ENCODE measurements at regions not wholly inside any gene's neighbourhood (a gene's known extent, or its start where the extent isn't known, plus 50 kb on each side); places are given as distances from the start of the nearest gene placed in this dataset.

DNA sequence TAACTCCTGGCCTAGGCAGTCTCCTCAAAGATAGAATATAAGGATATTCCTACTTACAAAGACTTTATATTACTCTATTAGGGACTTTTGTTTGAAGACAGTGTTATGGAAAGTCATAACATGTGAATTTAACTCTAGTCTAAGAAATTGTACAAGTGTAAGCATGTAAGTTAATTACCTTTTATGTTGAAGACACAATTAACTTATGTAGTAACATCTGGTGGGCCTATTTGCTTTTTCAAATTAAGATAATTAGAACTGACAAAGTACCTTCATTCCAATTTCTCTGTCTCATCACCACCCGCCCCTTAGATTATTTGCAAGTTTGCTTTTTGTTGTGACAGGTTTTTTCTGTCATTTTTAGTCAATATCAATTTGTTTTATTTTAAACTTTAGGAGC is 126.0 kb upstream of the THSD7A start:
- Histone ChIP-seq H3K4me3 (ENCODE audit: low read depth in 1 of 2, low read length in 2 of 2) (no peak overlapping the region), H3K27ac (ENCODE audit: low read length) (no peak overlapping the region), H3K9ac (ENCODE audit: low read depth, low read length) (no peak overlapping the region), H3K4me2 (ENCODE audit: insufficient read depth, low read length) (no peak overlapping the region), H3K27me3 (ENCODE audit: insufficient read depth, low read length, poor library complexity) (no peaks in the 10 kb centered on the region), H3K36me3 (ENCODE audit: insufficient read depth, low read length) (no peaks in the 10 kb centered on the region), H4K20me1 (ENCODE audit: insufficient read depth, low read length) (no peaks in the 10 kb centered on the region), H2AFZ (ENCODE audit: low read depth, low read length) (no peak overlapping the region), H3K4me1 (ENCODE audit: insufficient read depth, low read length) (no peaks in the 10 kb centered on the region), H3K9me3 (ENCODE audit: insufficient read depth, low read length, severe bottlenecking) (no peaks in the 10 kb centered on the region), H3K79me2 (ENCODE audit: insufficient read depth, low read length) (no peaks in the 10 kb centered on the region)
- TF ChIP-seq, protein P1, sequence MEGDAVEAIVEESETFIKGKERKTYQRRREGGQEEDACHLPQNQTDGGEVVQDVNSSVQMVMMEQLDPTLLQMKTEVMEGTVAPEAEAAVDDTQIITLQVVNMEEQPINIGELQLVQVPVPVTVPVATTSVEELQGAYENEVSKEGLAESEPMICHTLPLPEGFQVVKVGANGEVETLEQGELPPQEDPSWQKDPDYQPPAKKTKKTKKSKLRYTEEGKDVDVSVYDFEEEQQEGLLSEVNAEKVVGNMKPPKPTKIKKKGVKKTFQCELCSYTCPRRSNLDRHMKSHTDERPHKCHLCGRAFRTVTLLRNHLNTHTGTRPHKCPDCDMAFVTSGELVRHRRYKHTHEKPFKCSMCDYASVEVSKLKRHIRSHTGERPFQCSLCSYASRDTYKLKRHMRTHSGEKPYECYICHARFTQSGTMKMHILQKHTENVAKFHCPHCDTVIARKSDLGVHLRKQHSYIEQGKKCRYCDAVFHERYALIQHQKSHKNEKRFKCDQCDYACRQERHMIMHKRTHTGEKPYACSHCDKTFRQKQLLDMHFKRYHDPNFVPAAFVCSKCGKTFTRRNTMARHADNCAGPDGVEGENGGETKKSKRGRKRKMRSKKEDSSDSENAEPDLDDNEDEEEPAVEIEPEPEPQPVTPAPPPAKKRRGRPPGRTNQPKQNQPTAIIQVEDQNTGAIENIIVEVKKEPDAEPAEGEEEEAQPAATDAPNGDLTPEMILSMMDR (IDR thresholded peaks at IDR 0.05; ENCODE audit: borderline replicate concordance, extremely low read depth, low read length, poor library complexity, severe bottlenecking): no peak
- TF ChIP-seq EZH2 (IDR thresholded peaks at IDR 0.05; ENCODE audit: borderline replicate concordance, low read depth, low read length, severe bottlenecking): no peak
- DNase-seq: no peak
- no peak for ATAC-seq (ENCODE audit: insufficient read depth, low read depth)

DNA sequence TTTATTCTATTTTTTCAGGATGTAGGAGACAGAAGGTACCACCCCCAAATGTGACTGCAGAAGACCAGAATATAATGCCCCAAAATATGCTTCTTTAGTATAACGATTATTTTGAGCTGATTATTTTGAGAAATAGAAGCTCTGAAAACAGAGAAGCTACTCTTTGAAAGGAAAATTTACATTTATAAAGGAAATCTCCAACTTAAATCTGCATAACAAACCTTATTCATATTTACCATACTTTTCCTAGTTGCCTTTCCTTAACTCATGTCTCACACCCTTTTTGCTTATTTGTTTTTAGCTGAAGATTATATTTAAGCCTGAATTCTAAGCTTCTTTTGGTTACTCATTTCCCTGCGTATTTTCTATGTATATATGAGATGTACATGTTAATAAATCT is 127.1 kb upstream of the THSD7A start:
- ATAC-seq (ENCODE audit: insufficient read depth, low read depth) (no peak), DNase-seq (no peak)
- Histone ChIP-seq H3K9ac (ENCODE audit: low read depth, low read length) (no peak overlapping the region), H3K36me3 (ENCODE audit: insufficient read depth, low read length) (no peaks in the 10 kb centered on the region), H3K4me2 (ENCODE audit: insufficient read depth, low read length) (no peak overlapping the region), H3K27ac (ENCODE audit: low read length) (no peak overlapping the region), H4K20me1 (ENCODE audit: insufficient read depth, low read length) (no peaks in the 10 kb centered on the region), H3K9me3 (ENCODE audit: insufficient read depth, low read length, severe bottlenecking) (no peaks in the 10 kb centered on the region), H3K79me2 (ENCODE audit: insufficient read depth, low read length) (no peaks in the 10 kb centered on the region), H3K4me3 (ENCODE audit: low read depth in 1 of 2, low read length in 2 of 2) (no peak overlapping the region), H2AFZ (ENCODE audit: low read depth, low read length) (no peak overlapping the region), H3K4me1 (ENCODE audit: insufficient read depth, low read length) (no peaks in the 10 kb centered on the region), H3K27me3 (ENCODE audit: insufficient read depth, low read length, poor library complexity) (no peaks in the 10 kb centered on the region)
- TF ChIP-seq, protein P1 (IDR thresholded peaks at IDR 0.05; ENCODE audit: borderline replicate concordance, extremely low read depth, low read length, poor library complexity, severe bottlenecking): no peak
- TF ChIP-seq EZH2 (IDR thresholded peaks at IDR 0.05; ENCODE audit: borderline replicate concordance, low read depth, low read length, severe bottlenecking): no peak

DNA sequence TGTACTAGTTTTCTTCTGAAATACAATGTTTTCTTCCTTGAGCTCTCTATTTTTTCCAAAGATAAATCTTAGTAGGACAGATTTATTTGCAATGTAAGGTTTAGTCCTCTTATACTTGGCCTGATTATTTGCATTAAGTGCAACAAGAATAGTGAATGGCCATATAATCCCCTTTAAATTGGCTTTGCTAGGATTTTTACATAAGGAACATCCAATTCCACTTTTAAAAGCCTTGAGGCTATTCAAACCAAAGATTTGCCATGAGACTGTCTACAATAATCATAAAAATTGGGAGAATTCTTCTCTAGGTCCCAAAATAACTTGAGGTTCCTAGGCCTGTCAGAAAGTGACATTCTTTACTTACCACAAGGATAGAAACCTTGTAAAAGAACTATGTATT is 128.6 kb upstream of the THSD7A start:
- no peak overlapping the region for H2AFZ ChIP-seq (ENCODE audit: low read depth, low read length)
- no peak overlapping the region; a peak in 1 of 4 replicates for H3K4me3 ChIP-seq (ENCODE audit: low read depth in 1 of 2, low read length in 2 of 2)
- H3K9ac ChIP-seq (ENCODE audit: low read depth, low read length): no peak overlapping the region
- no peaks in the 10 kb centered on the region for H3K79me2 ChIP-seq (ENCODE audit: insufficient read depth, low read length)
- no peak overlapping the region for H3K27ac ChIP-seq (ENCODE audit: low read length)
- H4K20me1 ChIP-seq (ENCODE audit: insufficient read depth, low read length): no peaks in the 10 kb centered on the region
- no peak overlapping the region for H3K4me2 ChIP-seq (ENCODE audit: insufficient read depth, low read length)
- no peak for DNase-seq
- ATAC-seq (ENCODE audit: insufficient read depth, low read depth): no peak
- no peak for TF ChIP-seq EZH2 (IDR thresholded peaks at IDR 0.05; ENCODE audit: borderline replicate concordance, low read depth, low read length, severe bottlenecking)
- TF ChIP-seq, protein P1 (IDR thresholded peaks at IDR 0.05; ENCODE audit: borderline replicate concordance, extremely low read depth, low read length, poor library complexity, severe bottlenecking): no peak
- no peaks in the 10 kb centered on the region for H3K36me3 ChIP-seq (ENCODE audit: insufficient read depth, low read length)
- H3K27me3 ChIP-seq (ENCODE audit: insufficient read depth, low read length, poor library complexity): no peaks in the 10 kb centered on the region
- H3K9me3 ChIP-seq (ENCODE audit: insufficient read depth, low read length, severe bottlenecking): no peaks in the 10 kb centered on the region
- H3K4me1 ChIP-seq (ENCODE audit: insufficient read depth, low read length): no peaks in the 10 kb centered on the region

DNA sequence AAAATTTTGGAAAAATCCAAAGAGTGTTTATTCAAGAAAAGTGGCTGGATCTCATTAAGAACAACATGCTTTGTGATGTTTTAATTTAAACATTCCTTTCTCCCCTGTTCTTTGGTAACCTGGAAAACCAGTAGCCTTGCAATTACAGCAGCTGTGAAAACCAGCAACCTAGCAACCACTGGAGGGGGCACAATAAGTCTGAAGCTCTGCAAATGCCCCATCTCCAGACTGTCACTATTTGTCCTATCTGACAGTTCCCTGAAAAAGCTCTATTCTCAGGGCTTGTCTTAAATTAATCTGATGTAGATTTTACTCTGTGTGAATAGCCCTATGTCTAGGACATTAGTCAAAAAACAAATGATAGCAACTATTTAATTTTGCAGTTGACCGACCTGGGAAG is 137.6 kb upstream of the THSD7A start:
- TF ChIP-seq, protein P1 (IDR thresholded peaks at IDR 0.05; ENCODE audit: borderline replicate concordance, extremely low read depth, low read length, poor library complexity, severe bottlenecking): no peak
- no peak for TF ChIP-seq EZH2 (IDR thresholded peaks at IDR 0.05; ENCODE audit: borderline replicate concordance, low read depth, low read length, severe bottlenecking)
- Histone ChIP-seq H2AFZ (ENCODE audit: low read depth, low read length) (no peak overlapping the region), H4K20me1 (ENCODE audit: insufficient read depth, low read length) (no peaks in the 10 kb centered on the region), H3K4me2 (ENCODE audit: insufficient read depth, low read length) (no peak overlapping the region), H3K27ac (ENCODE audit: low read length) (no peak overlapping the region), H3K4me1 (ENCODE audit: insufficient read depth, low read length) (no peaks in the 10 kb centered on the region), H3K9ac (ENCODE audit: low read depth, low read length) (no peak overlapping the region), H3K79me2 (ENCODE audit: insufficient read depth, low read length) (no peaks in the 10 kb centered on the region), H3K4me3 (ENCODE audit: low read depth in 1 of 2, low read length in 2 of 2) (no peak overlapping the region), H3K9me3 (ENCODE audit: insufficient read depth, low read length, severe bottlenecking) (no peaks in the 10 kb centered on the region), H3K27me3 (ENCODE audit: insufficient read depth, low read length, poor library complexity) (no peaks in the 10 kb centered on the region), H3K36me3 (ENCODE audit: insufficient read depth, low read length) (no peaks in the 10 kb centered on the region)
- DNase-seq (no peak), ATAC-seq (ENCODE audit: insufficient read depth, low read depth) (no peak)
